ENCODE measurements at regions not wholly inside any gene's neighbourhood (a gene's known extent, or its start where the extent isn't known, plus 50 kb on each side); places are given as distances from the start of the nearest gene placed in this dataset.

- TF ChIP-seq MAX (IDR thresholded peaks at IDR 0.05) = no peak
- TF ChIP-seq NR2F2 (IDR thresholded peaks at IDR 0.05) = no peak
- TF ChIP-seq JUND (IDR thresholded peaks at IDR 0.05) = no peak
- TF ChIP-seq, protein P1, sequence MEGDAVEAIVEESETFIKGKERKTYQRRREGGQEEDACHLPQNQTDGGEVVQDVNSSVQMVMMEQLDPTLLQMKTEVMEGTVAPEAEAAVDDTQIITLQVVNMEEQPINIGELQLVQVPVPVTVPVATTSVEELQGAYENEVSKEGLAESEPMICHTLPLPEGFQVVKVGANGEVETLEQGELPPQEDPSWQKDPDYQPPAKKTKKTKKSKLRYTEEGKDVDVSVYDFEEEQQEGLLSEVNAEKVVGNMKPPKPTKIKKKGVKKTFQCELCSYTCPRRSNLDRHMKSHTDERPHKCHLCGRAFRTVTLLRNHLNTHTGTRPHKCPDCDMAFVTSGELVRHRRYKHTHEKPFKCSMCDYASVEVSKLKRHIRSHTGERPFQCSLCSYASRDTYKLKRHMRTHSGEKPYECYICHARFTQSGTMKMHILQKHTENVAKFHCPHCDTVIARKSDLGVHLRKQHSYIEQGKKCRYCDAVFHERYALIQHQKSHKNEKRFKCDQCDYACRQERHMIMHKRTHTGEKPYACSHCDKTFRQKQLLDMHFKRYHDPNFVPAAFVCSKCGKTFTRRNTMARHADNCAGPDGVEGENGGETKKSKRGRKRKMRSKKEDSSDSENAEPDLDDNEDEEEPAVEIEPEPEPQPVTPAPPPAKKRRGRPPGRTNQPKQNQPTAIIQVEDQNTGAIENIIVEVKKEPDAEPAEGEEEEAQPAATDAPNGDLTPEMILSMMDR (IDR thresholded peaks at IDR 0.05; ENCODE audit: low read depth, low read length, missing input control) = no peak
Observed at GRCh38 chr15:91593067-91593466, 260.4 kb upstream of the SLCO3A1 start (continued).

GRCh38 chr15:91593653-91594052, 259.9 kb upstream of the SLCO3A1 start:
- TF ChIP-seq JUND (IDR thresholded peaks at IDR 0.05) = no peak
- no peak for TF ChIP-seq ATF3 (IDR thresholded peaks at IDR 0.05)
- TF ChIP-seq SP1 (IDR thresholded peaks at IDR 0.05) = no peak
- TF ChIP-seq, protein P1 (IDR thresholded peaks at IDR 0.05; ENCODE audit: low read depth, low read length, missing input control) = no peak
- TF ChIP-seq FOXA1 (IDR thresholded peaks at IDR 0.05) = no peak
- no peak for TF ChIP-seq FOXA2 (IDR thresholded peaks at IDR 0.05)
- no peak for TF ChIP-seq EGR1 (IDR thresholded peaks at IDR 0.05; ENCODE audit: low read depth in 2 of 2)
- TF ChIP-seq RAD21 (IDR thresholded peaks at IDR 0.05) = no peak
- TF ChIP-seq GABPA (IDR thresholded peaks at IDR 0.05 in 1 of 2, conservative IDR thresholded peaks at IDR 0.05 in 1 of 2) = no peak
- no peak for TF ChIP-seq RXRA (IDR thresholded peaks at IDR 0.05)
- no peak for TF ChIP-seq NR2F2 (IDR thresholded peaks at IDR 0.05)
- no peak for TF ChIP-seq YY1 (IDR thresholded peaks at IDR 0.05)
- H3K9me3 ChIP-seq (ENCODE audit: control insufficient read depth in 4 of 4, low read length in 3 of 4) = no peaks in the 10 kb centered on the region
- WGBS = 65% methylated on average over 1 of the region's 1 CpG

DNA sequence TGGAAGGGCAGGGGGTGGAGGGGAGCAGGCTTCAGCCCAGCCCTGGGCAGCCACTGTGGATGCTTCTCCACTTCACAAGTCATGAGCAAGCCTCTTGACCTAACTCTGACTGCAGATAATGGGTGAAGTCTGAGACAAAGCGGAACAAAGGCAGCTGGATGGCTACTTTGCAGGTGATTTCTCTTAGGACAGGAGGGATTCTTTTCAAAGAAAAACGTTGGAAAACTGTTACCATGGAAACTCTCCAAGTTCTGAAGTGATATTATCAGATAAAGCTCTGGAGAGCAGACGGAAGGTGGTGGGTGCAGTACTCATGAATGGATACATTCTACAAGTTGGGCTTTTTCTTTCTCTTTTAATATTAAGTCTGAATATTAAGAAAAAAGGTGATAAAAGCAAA, 254.2 kb upstream of the SLCO3A1 start:
- H3K36me3 ChIP-seq (ENCODE audit: control insufficient read depth in 4 of 4, insufficient read depth in 3 of 4, low read depth in 1 of 4, low read length in 3 of 4) = no peaks in the 10 kb centered on the region
- H3K9me3 ChIP-seq (ENCODE audit: control insufficient read depth in 4 of 4, low read length in 3 of 4) = no peaks in the 10 kb centered on the region
- no peak for TF ChIP-seq HNF4G (IDR thresholded peaks at IDR 0.05)
- TF ChIP-seq FOXA1 (IDR thresholded peaks at IDR 0.05) = no peak
- TF ChIP-seq YY1 (IDR thresholded peaks at IDR 0.05) = no peak
- no peak for TF ChIP-seq SP1 (IDR thresholded peaks at IDR 0.05)
- no peak for TF ChIP-seq HNF4A (conservative IDR thresholded peaks at IDR 0.05)
- TF ChIP-seq RAD21 (IDR thresholded peaks at IDR 0.05) = no peak
- TF ChIP-seq JUND (IDR thresholded peaks at IDR 0.05) = no peak
- TF ChIP-seq, protein P2, sequence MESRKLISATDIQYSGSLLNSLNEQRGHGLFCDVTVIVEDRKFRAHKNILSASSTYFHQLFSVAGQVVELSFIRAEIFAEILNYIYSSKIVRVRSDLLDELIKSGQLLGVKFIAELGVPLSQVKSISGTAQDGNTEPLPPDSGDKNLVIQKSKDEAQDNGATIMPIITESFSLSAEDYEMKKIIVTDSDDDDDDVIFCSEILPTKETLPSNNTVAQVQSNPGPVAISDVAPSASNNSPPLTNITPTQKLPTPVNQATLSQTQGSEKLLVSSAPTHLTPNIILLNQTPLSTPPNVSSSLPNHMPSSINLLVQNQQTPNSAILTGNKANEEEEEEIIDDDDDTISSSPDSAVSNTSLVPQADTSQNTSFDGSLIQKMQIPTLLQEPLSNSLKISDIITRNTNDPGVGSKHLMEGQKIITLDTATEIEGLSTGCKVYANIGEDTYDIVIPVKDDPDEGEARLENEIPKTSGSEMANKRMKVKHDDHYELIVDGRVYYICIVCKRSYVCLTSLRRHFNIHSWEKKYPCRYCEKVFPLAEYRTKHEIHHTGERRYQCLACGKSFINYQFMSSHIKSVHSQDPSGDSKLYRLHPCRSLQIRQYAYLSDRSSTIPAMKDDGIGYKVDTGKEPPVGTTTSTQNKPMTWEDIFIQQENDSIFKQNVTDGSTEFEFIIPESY (IDR thresholded peaks at IDR 0.05) = no peak
- no peak overlapping the region for H3K4me3 ChIP-seq (ENCODE audit: low read depth in 1 of 3, low read length in 3 of 3)
- H3K4me1 ChIP-seq (ENCODE audit: control insufficient read depth in 4 of 4, insufficient read depth in 4 of 4, low read length in 3 of 4) = no peaks in the 10 kb centered on the region
- H3K27ac ChIP-seq (ENCODE audit: low read depth in 1 of 2, low read length in 2 of 2) = no peak overlapping the region
- no peak overlapping the region for H3K9ac ChIP-seq (ENCODE audit: low read depth in 1 of 2, low read length in 2 of 2)
- 60% methylated on average over 3 of the region's 3 CpGs for WGBS
- H3K27me3 ChIP-seq (ENCODE audit: control insufficient read depth in 4 of 4, insufficient read depth in 4 of 4, low read length in 3 of 4) = no peaks in the 10 kb centered on the region
- DNase-seq (ENCODE audit: low spot score) = no peak

More at GRCh38 chr15:91593653-91594052, 259.9 kb upstream of the SLCO3A1 start:
- H3K4me1 ChIP-seq (ENCODE audit: control insufficient read depth in 4 of 4, insufficient read depth in 4 of 4, low read length in 3 of 4) = no peaks in the 10 kb centered on the region
- H3K4me3 ChIP-seq (ENCODE audit: low read depth in 1 of 3, low read length in 3 of 3) = no peak overlapping the region
- H3K9ac ChIP-seq (ENCODE audit: low read depth in 1 of 2, low read length in 2 of 2) = no peak overlapping the region
- H3K36me3 ChIP-seq (ENCODE audit: control insufficient read depth in 4 of 4, insufficient read depth in 3 of 4, low read depth in 1 of 4, low read length in 3 of 4) = no peaks in the 10 kb centered on the region
- DNase-seq (ENCODE audit: low spot score) = no peak
- H3K27ac ChIP-seq (ENCODE audit: low read depth in 1 of 2, low read length in 2 of 2) = no peak overlapping the region
- H3K27me3 ChIP-seq (ENCODE audit: control insufficient read depth in 4 of 4, insufficient read depth in 4 of 4, low read length in 3 of 4) = no peaks in the 10 kb centered on the region
